ENCODE measurements at regions not wholly inside any gene's neighbourhood (a gene's known extent, or its start where the extent isn't known, plus 50 kb on each side); places are given as distances from the start of the nearest gene placed in this dataset.

GRCh38 chr2:21369787-21370186 is 246.0 kb downstream of the TDRD15 start:
- TF ChIP-seq POLR2A (IDR thresholded peaks at IDR 0.05) (no peak), CTCF (IDR thresholded peaks at IDR 0.05) (no peak)
